Natural killer cell treated with Interleukin-12 subunit alpha and Interleukin-12 subunit beta and Interleukin-15 and Interleukin-18, amount 100 ng/mL, for 72 hours (primary cell): ENCODE measurements at regions not wholly inside any gene's neighbourhood (a gene's known extent, or its start where the extent isn't known, plus 50 kb on each side); places are given as distances from the start of the nearest gene placed in this dataset.

Experiments
- ATAC-seq, 2 donors: fragments of 150-1000 bp; cut with Tn5 transposase in 1 of 2; sonication (Bioruptor Pico), chemical (Tn5 transposase) in 1 of 2; 2 replicates each; pipeline ENCODE4 v1.10.0; 2021
- DNase-seq: peaks from one replicate; pipeline ENCODE4 v3.0.0; 2022; ENCODE audit warnings: low spot score
- H3K27ac Mint-ChIP-seq, 2 donors: 1 replicate in 1 of 2; 2 replicates in 1 of 2; pipeline ENCODE4 v1.8.0; 2022; ENCODE audit warnings: mixed read lengths in 2 of 2, mild to moderate bottlenecking in 1 of 2, moderate library complexity in 1 of 2
- H3K27me3 Mint-ChIP-seq, 2 donors: 1 replicate in 1 of 2; 2 replicates in 1 of 2; pipeline ENCODE4 v1.8.0; 2022; ENCODE audit warnings: mixed read lengths in 2 of 2
- H3K36me3 Mint-ChIP-seq: one replicate; pipeline ENCODE4 v1.8.0; 2022; ENCODE audit warnings: mixed read lengths
- H3K4me1 Mint-ChIP-seq, 2 donors: 1 replicate in 1 of 2; 2 replicates in 1 of 2; pipeline ENCODE4 v1.8.0; 2022; ENCODE audit warnings: low read depth in 2 of 2, mixed read lengths in 2 of 2, mild to moderate bottlenecking in 1 of 2
- H3K4me3 Mint-ChIP-seq: one replicate; pipeline ENCODE4 v1.8.0; 2022; ENCODE audit warnings: mixed read lengths
- H3K9me3 Mint-ChIP-seq: 2 replicates; pipeline ENCODE4 v1.8.0; 2022; ENCODE audit warnings: mixed read lengths

GRCh38 chr19:23526302-23526701, 131.0 kb upstream of the ZNF91 start:
- ATAC-seq (no peak), DNase-seq (no peak)
- Mint-ChIP-seq H3K27ac (no peak overlapping the region), H3K4me1 (no peaks in the 10 kb centered on the region), H3K4me3 (no peak overlapping the region), H3K9me3 (peaks cover 14% of the 10 kb centered on the region), H3K36me3 (peaks cover 6% of the 10 kb centered on the region), H3K27me3 (no peaks in the 10 kb centered on the region)

- Mint-ChIP-seq H3K27ac (no peak overlapping the region), H3K4me3 (no peak overlapping the region), H3K4me1 (no peaks in the 10 kb centered on the region), H3K36me3 (peaks cover 6% of the 10 kb centered on the region), H3K27me3 (no peaks in the 10 kb centered on the region), H3K9me3 (peaks cover 17% of the 10 kb centered on the region)
- DNase-seq (no peak), ATAC-seq (no peak)
Observed at GRCh38 chr19:23525276-23525852, 130.1 kb upstream of the ZNF91 start.

GRCh38 chr19:23523863-23524262, 128.6 kb upstream of the ZNF91 start:
- peaks cover 6% of the 10 kb centered on the region for H3K36me3 Mint-ChIP-seq
- H3K27ac Mint-ChIP-seq = no peak overlapping the region
- H3K9me3 Mint-ChIP-seq = peaks cover 17% of the 10 kb centered on the region
- H3K27me3 Mint-ChIP-seq = no peaks in the 10 kb centered on the region
- ATAC-seq = no peak
- H3K4me1 Mint-ChIP-seq = no peaks in the 10 kb centered on the region
- H3K4me3 Mint-ChIP-seq = no peak overlapping the region
- DNase-seq = no peak

GRCh38 chr19:23522431-23522830, 127.2 kb upstream of the ZNF91 start:
- Mint-ChIP-seq H3K4me3 (no peak overlapping the region), H3K4me1 (no peaks in the 10 kb centered on the region), H3K9me3 (peaks cover 16% of the 10 kb centered on the region), H3K36me3 (no peaks in the 10 kb centered on the region), H3K27ac (no peak overlapping the region), H3K27me3 (no peaks in the 10 kb centered on the region)
- DNase-seq (no peak), ATAC-seq (no peak)

GRCh38 chr19:23521471-23521870, 126.2 kb upstream of the ZNF91 start:
- H3K4me3 Mint-ChIP-seq = no peak overlapping the region
- ATAC-seq (no peak), DNase-seq (no peak)
- peaks cover 20% of the 10 kb centered on the region for H3K9me3 Mint-ChIP-seq
- no peaks in the 10 kb centered on the region for H3K4me1 Mint-ChIP-seq
- no peak overlapping the region for H3K27ac Mint-ChIP-seq
- H3K36me3 Mint-ChIP-seq = no peaks in the 10 kb centered on the region
- H3K27me3 Mint-ChIP-seq = no peaks in the 10 kb centered on the region

- DNase-seq (no peak), ATAC-seq (no peak)
- Mint-ChIP-seq H3K27me3 (no peaks in the 10 kb centered on the region), H3K27ac (no peak overlapping the region), H3K36me3 (no peaks in the 10 kb centered on the region), H3K9me3 (peaks cover 17% of the 10 kb centered on the region), H3K4me3 (no peak overlapping the region), H3K4me1 (no peaks in the 10 kb centered on the region)
Observed at GRCh38 chr19:23520441-23520840, 125.2 kb upstream of the ZNF91 start.

GRCh38 chr19:23519031-23519430, 123.8 kb upstream of the ZNF91 start:
- no peak for ATAC-seq
- no peak overlapping the region for H3K4me3 Mint-ChIP-seq
- no peaks in the 10 kb centered on the region for H3K27me3 Mint-ChIP-seq
- peaks cover 17% of the 10 kb centered on the region for H3K9me3 Mint-ChIP-seq
- DNase-seq = no peak
- no peaks in the 10 kb centered on the region for H3K36me3 Mint-ChIP-seq
- no peak overlapping the region for H3K27ac Mint-ChIP-seq
- H3K4me1 Mint-ChIP-seq = no peaks in the 10 kb centered on the region

GRCh38 chr19:23516266-23516665, 121.0 kb upstream of the ZNF91 start:
- Mint-ChIP-seq H3K4me1 (no peaks in the 10 kb centered on the region), H3K4me3 (no peak overlapping the region), H3K27ac (no peak overlapping the region), H3K36me3 (no peaks in the 10 kb centered on the region), H3K9me3 (peaks cover 10% of the 10 kb centered on the region), H3K27me3 (no peaks in the 10 kb centered on the region)
- ATAC-seq = no peak
- no peak for DNase-seq

GRCh38 chr19:23515551-23515950, 120.3 kb upstream of the ZNF91 start:
- Mint-ChIP-seq H3K4me3 (no peak overlapping the region), H3K27me3 (no peaks in the 10 kb centered on the region), H3K9me3 (peaks cover 7% of the 10 kb centered on the region), H3K27ac (no peak overlapping the region), H3K36me3 (no peaks in the 10 kb centered on the region), H3K4me1 (no peaks in the 10 kb centered on the region)
- no peak for ATAC-seq
- DNase-seq = no peak

- Mint-ChIP-seq H3K9me3 (peaks cover 7% of the 10 kb centered on the region), H3K27me3 (no peaks in the 10 kb centered on the region), H3K4me3 (no peak overlapping the region), H3K27ac (no peak overlapping the region), H3K36me3 (peaks cover 4% of the 10 kb centered on the region), H3K4me1 (no peaks in the 10 kb centered on the region)
- ATAC-seq = no peak
- no peak for DNase-seq
Observed at GRCh38 chr19:23512151-23512925, 117.1 kb upstream of the ZNF91 start.

- no peak for ATAC-seq
- Mint-ChIP-seq H3K9me3 (peaks cover 5% of the 10 kb centered on the region), H3K36me3 (peaks cover 6% of the 10 kb centered on the region), H3K27ac (no peak overlapping the region), H3K4me3 (no peak overlapping the region), H3K27me3 (no peaks in the 10 kb centered on the region), H3K4me1 (no peaks in the 10 kb centered on the region)
- no peak for DNase-seq
Observed at GRCh38 chr19:23509686-23510450, 114.6 kb upstream of the ZNF91 start.

- H3K4me3 Mint-ChIP-seq = no peak overlapping the region
- no peak overlapping the region for H3K27ac Mint-ChIP-seq
- peaks cover 6% of the 10 kb centered on the region for H3K36me3 Mint-ChIP-seq
- H3K9me3 Mint-ChIP-seq = peaks cover 5% of the 10 kb centered on the region
- H3K27me3 Mint-ChIP-seq = no peaks in the 10 kb centered on the region
- DNase-seq (no peak), ATAC-seq (no peak)
- no peaks in the 10 kb centered on the region for H3K4me1 Mint-ChIP-seq
Observed at GRCh38 chr19:23507446-23507845, 112.2 kb upstream of the ZNF91 start.

- Mint-ChIP-seq H3K36me3 (peaks cover 6% of the 10 kb centered on the region), H3K27ac (no peak overlapping the region), H3K4me1 (no peaks in the 10 kb centered on the region), H3K9me3 (peaks cover 5% of the 10 kb centered on the region), H3K27me3 (no peaks in the 10 kb centered on the region), H3K4me3 (no peak overlapping the region)
- DNase-seq (no peak), ATAC-seq (no peak)
Observed at GRCh38 chr19:23505738-23506137, 110.5 kb upstream of the ZNF91 start.

- Mint-ChIP-seq H3K9me3 (peaks cover 33% of the 10 kb centered on the region), H3K36me3 (peaks cover 22% of the 10 kb centered on the region)
Observed at GRCh38 chr19:23482829-23483228, 87.6 kb upstream of the ZNF91 start.

More at GRCh38 chr19:23482829-23483228, 87.6 kb upstream of the ZNF91 start:
- no peaks in the 10 kb centered on the region for H3K4me1 Mint-ChIP-seq
- no peak for ATAC-seq
- DNase-seq = no peak
- no peak overlapping the region for H3K27ac Mint-ChIP-seq
- no peaks in the 10 kb centered on the region for H3K27me3 Mint-ChIP-seq
- H3K4me3 Mint-ChIP-seq = no peak overlapping the region
